GM12891 (cell line): ENCODE measurements at regions not wholly inside any gene's neighbourhood (a gene's known extent, or its start where the extent isn't known, plus 50 kb on each side); places are given as distances from the start of the nearest gene placed in this dataset.

Experiments
- POLR2A ChIP-seq: IDR thresholded peaks from 2 replicates; pipeline ENCODE4 v1.6.1; 2011; ENCODE audit warnings: low read depth, low read length, control low read depth
- POLR2AphosphoS5 ChIP-seq: IDR thresholded peaks from 2 replicates; pipeline ENCODE4 v1.6.1; 2011; ENCODE audit warnings: low read depth, low read length, control low read depth

DNA sequence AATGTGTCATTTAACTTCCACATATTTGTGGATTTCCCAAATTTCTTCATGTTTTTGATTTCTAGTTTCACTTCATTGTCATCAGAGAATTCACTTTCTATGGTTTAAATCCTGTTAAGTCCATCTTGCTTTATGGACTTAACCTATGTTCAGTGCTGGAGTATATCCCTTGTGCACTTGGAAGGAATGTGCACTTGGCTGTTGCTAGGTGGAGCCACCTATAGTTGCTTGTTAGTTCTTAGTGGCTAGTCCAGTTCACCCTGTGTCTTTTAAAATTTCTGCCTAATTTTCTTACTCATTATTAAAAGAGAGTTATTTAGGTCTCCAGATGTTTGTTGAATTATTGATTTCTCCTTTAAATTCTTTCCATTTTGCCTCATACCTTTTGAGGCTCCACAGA, 1472.5 kb upstream of the CDH6 start:
- TF ChIP-seq POLR2A (no peak), POLR2AphosphoS5 (no peak)
